Common myeloid progenitor, CD34-positive (primary cell): ENCODE measurements at regions not wholly inside any gene's neighbourhood (a gene's known extent, or its start where the extent isn't known, plus 50 kb on each side); places are given as distances from the start of the nearest gene placed in this dataset.
"Not testable (repeated sequence)": the region's sequence is repeated elsewhere in the genome, so short reads cannot be mapped to it uniquely, and the experiment has no call there.

Source experiments
- CTCF ChIA-PET: fragments of 350-600 bp; sonication (Branson Sonifier 250); formaldehyde crosslinking; loops from one replicate; lab custom pipeline; 2021; ENCODE audit warnings: antibody characterized with exemption; lab: Charles Lee
- POLR2A ChIA-PET: fragments of 350-600 bp; sonication (Branson Sonifier 250); formaldehyde crosslinking; loops from one replicate; lab custom pipeline; 2021; ENCODE audit warnings: antibody characterized with exemption; lab: Charles Lee
- DNase-seq, 3 donors: peaks; one replicate each; pipeline versions ENCODE4 v3.0.0 to v3.0.0-alpha.2; 2013
- H3K27ac ChIP-seq, 2 experiments: 1 replicate in 1 of 2; 2 replicates in 1 of 2; pipeline ENCODE4 v1.7.0; 2013; ENCODE audit warnings: inconsistent platforms in 2 of 2, low read length in 2 of 2, mild to moderate bottlenecking in 2 of 2, low read depth in 1 of 2, moderate library complexity in 1 of 2; ENCODE audit not compliant: severe bottlenecking in 2 of 2, insufficient read depth in 1 of 2, poor library complexity in 1 of 2
- H3K27me3 ChIP-seq, 5 experiments: replicated peaks in 2 of 5; 1 replicate in 3 of 5; 2 replicates in 2 of 5; pipeline versions ENCODE4 v1.6.1 to v1.7.0; 2013; ENCODE audit warnings: low read length in 4 of 5, mild to moderate bottlenecking in 2 of 5, moderate library complexity in 2 of 5, inconsistent platforms in 1 of 5; ENCODE audit not compliant: insufficient read depth in 5 of 5, control insufficient read depth in 4 of 5
- H3K36me3 ChIP-seq, 4 experiments: 1 replicate in 2 of 4; 2 replicates in 2 of 4; pipeline versions ENCODE4 v1.6.1 to v1.7.0; 2013; ENCODE audit warnings: low read length in 3 of 4, control low read depth in 1 of 4, mild to moderate bottlenecking in 1 of 4; ENCODE audit not compliant: control insufficient read depth in 4 of 4, insufficient read depth in 4 of 4
- H3K4me1 ChIP-seq, 4 experiments: 1 replicate in 3 of 4; 2 replicates in 1 of 4; pipeline versions ENCODE4 v1.6.1 to v1.7.1; 2013; ENCODE audit warnings: low read length in 3 of 4, mild to moderate bottlenecking in 3 of 4, control low read depth in 1 of 4, inconsistent platforms in 1 of 4, moderate library complexity in 1 of 4; ENCODE audit not compliant: control insufficient read depth in 4 of 4, insufficient read depth in 4 of 4; ENCODE audit errors: control extremely low read depth in 1 of 4
- H3K4me3 ChIP-seq, 7 experiments: 1 replicate in 4 of 7; 2 replicates in 3 of 7; pipeline versions ENCODE4 v1.5.1 to v1.7.0; 2013; ENCODE audit warnings: mild to moderate bottlenecking in 7 of 7, low read length in 6 of 7, moderate library complexity in 6 of 7, inconsistent platforms in 2 of 7, low read depth in 2 of 7, control low read depth in 1 of 7; ENCODE audit not compliant: insufficient read depth in 4 of 7, control insufficient read depth in 1 of 7; ENCODE audit errors: extremely low read depth in 1 of 7
- H3K9me3 ChIP-seq, 5 experiments: 1 replicate in 4 of 5; 2 replicates in 1 of 5; pipeline versions ENCODE4 v1.6.1 to v1.7.1; 2013; ENCODE audit warnings: low read length in 4 of 5, mild to moderate bottlenecking in 2 of 5, inconsistent platforms in 1 of 5, low read depth in 1 of 5, moderate library complexity in 1 of 5; ENCODE audit not compliant: control insufficient read depth in 4 of 5, insufficient read depth in 2 of 5; ENCODE audit errors: control extremely low read depth in 1 of 5
- WGBS: methylation state at CpG from one replicate; pipeline ENCODE4 v1.1.5; 2013; ENCODE audit not compliant: insufficient coverage; 5-methylcytosine and 5-hydroxymethylcytosine counted together

DNA sequence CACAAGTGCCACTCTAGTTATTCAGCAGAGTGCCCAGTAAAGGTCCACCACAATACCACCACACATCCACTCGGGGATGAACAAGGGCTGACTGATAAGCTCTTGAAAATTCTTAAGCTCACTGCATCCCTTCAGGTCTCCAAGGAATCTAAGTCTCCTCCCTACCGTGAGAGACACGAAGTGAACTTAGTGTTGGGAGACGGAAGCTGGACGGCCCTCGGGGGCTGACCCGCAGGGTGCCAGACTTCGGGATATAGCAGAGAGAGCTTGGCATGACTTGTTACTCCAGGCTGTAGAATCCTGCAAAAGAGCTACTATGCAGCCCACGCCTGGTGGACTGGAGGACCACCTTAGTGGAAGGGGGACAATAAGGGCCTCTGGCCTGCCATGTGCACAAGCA lies 75.1 kb downstream of the LYZL1 start:
- H3K4me3 ChIP-seq, H3K27ac ChIP-seq, H3K4me1 ChIP-seq, DNase-seq, H3K9me3 ChIP-seq, H3K36me3 ChIP-seq, H3K27me3 ChIP-seq: not testable (repeated sequence)
- POLR2A ChIA-PET, result interaction anchor here (0.7 kb wide), 1 partner anchor 178 kb away, joined by 4 read pairs; no protein-coding TSS in a partner anchor
- WGBS, result 98% methylated on average over 7 of the region's 9 CpGs
- CTCF ChIA-PET, result interaction anchor here (1.2 to 1.9 kb wide), 2 partner anchors 10 kb away, joined by 4 to 5 read pairs; no protein-coding TSS in a partner anchor

DNA sequence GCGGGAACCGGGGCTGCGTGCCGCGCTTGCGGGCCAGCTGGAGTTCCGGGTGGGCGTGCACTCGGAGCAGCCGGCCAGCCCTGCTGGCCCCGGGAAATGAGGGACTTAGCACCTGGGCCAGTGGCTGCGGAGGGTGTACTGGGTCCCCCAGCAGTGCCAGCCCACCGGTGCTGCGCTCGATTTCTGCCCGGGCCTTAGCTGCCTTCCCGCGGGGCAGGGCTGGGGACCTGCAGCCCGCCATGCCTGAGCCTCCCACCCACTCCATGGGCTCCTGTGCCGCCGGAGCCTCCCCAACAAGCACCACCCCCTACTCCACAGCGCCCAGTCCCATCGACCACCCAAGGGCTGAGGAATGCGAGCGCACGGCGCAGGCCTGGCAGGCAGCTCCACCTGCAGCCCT lies 77.3 kb downstream of the LYZL1 start:
- DNase-seq, H3K27ac ChIP-seq, H3K4me1 ChIP-seq, CTCF ChIA-PET, POLR2A ChIA-PET, H3K36me3 ChIP-seq, H3K4me3 ChIP-seq, H3K9me3 ChIP-seq: not testable (repeated sequence)
- H3K27me3 ChIP-seq, result peaks cover 0 to 11% (median 2%) of the 10 kb centered on the region in 5 experiments
- WGBS, result 91% methylated on average over 18 of the region's 27 CpGs

DNA sequence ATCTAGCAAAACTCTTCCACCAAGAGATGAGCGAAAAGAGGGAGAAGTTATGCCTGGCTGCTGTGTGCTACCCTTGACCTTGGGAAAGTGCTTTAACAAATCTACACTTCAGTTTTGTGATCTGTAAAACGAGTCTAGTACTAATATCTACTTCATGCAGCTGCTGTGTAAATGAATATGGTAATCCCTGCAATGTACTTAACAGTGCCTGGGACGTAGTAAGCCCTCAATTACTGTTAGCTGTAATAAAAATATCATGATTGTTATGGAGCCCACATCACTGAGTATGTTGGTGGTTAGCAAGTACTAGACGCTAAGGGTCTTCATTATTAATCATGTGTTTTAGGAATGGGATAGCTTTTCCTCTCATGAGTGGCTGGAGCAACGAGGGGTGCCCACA lies 80.5 kb downstream of the LYZL1 start:
- Histone ChIP-seq H3K4me3 (no peak overlapping the region), H3K4me1 (no peaks in the 10 kb centered on the region), H3K27ac (no peak overlapping the region), H3K9me3 (no peaks in the 10 kb centered on the region), H3K27me3 (peaks cover 0 to 11% (median 3%) of the 10 kb centered on the region in 5 experiments), H3K36me3 (no peaks in the 10 kb centered on the region)
- no peak for DNase-seq
- 93% methylated on average over 4 of the region's 5 CpGs for WGBS
- ChIA-PET POLR2A (interaction anchor here (0.6 kb wide), 1 partner anchor 967 kb away, joined by 3 read pairs; no protein-coding TSS in a partner anchor), CTCF (interaction anchor here (1.1 to 2.1 kb wide), 3 partner anchors 10 to 17 kb away, joined by 3 to 10 read pairs (median 3); no protein-coding TSS in a partner anchor)

DNA sequence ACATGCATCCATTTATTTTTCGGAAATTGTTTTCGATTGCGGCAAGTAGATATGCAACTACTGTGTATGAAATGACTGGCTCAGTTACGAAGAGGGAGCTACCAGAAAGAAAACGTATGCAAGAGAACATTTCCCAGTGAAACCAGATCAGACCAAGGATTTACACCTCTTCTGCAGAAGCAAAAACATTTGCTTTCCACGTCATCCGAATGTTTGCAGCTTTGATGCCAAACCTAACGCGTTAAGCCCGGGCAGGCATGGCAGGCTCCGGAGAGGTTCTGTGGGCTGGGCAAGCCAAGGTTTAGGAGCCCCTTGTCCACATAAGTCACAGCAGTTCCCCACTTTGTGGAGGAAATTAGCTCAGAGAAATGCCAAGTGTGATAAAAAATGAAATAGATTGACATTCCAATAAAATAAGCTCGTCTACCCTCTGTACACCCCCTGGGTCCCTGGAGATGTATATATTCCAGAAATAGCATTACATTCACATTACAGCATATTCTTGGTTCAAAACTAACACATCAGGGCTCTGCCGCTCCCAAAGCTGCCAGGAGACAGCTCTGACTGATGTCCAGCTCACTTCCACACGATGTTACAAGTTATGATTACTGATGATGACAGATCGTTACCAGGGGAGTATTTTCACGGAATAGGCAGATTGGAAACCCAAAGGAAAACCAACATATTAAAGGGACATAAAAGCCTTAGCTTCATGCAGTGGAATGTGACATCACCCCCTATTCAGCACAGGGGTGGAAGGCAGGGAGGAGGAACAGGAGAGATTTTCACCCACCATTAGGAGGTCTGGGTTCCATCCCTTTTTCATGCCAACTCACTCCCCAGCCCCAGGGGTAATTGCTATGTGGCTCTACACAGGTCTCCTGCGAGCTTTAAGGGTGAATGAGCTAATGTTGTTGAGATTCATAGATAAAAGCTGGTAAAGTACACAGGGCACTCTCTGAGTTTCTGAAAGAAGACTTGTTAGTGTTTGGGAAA lies 81.5 kb downstream of the LYZL1 start:
- DNase-seq, result no peak
- Histone ChIP-seq H3K27me3 (peaks cover 0 to 11% (median 3%) of the 10 kb centered on the region in 5 experiments), H3K27ac (no peak overlapping the region), H3K36me3 (no peaks in the 10 kb centered on the region), H3K9me3 (no peaks in the 10 kb centered on the region), H3K4me1 (no peaks in the 10 kb centered on the region), H3K4me3 (no peak overlapping the region)
- WGBS, result 93% methylated on average over 15 of the region's 17 CpGs
- ChIA-PET POLR2A (interaction anchor here (0.6 kb wide), 1 partner anchor 968 kb away, joined by 3 read pairs; no protein-coding TSS in a partner anchor), CTCF (interaction anchor here (1.1 to 2.1 kb wide), 4 partner anchors 9 to 16 kb away, joined by 3 to 10 read pairs (median 3); no protein-coding TSS in a partner anchor)

DNA sequence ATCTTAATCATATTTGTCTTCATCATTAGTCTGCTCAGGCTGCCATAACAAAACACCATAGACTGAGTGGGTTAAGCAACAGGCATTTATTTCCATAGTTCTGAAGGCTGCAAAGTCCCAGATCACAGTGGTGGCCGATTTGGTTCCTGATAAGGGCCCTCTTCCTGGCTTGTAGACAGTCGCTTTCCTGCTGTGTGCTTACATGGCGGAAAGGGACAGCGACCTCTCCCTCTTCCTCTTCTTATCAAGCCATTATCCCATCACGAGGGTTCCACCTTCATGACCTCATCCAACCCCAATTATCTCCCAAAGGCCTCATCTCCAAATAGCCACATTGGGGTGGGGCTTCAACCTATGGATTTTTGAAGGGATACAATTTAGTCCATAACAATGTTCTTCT lies 84.0 kb downstream of the LYZL1 start:
- Histone ChIP-seq H3K27ac (no peak overlapping the region), H3K9me3 (no peaks in the 10 kb centered on the region), H3K4me3 (no peak overlapping the region), H3K27me3 (peaks cover 0 to 11% (median 3%) of the 10 kb centered on the region in 5 experiments), H3K4me1 (no peaks in the 10 kb centered on the region), H3K36me3 (no peaks in the 10 kb centered on the region)
- ChIA-PET POLR2A (no interaction called here), CTCF (no interaction called here)
- DNase-seq, result no peak
- 92% methylated on average over 5 of the region's 5 CpGs for WGBS

DNA sequence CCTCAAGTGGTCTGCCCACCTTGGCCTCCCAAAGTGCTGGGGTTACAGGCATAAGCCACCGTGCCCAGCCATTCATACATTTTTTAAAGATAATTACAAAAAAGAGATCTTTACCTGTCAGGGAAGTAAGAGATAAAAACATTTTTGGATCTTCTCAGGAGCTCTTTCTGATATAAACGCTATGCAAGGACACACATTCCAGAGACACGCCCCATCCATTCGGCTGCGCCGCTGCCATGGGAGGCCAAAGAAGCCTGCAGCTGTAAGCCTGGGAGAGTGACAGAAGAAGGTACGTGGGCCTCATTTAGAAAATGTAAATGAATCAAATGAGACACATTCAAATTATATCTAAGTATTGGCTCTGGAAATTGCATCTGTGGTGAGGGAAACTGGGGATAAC lies 85.3 kb downstream of the LYZL1 start:
- no peak for DNase-seq
- Histone ChIP-seq H3K27me3 (peaks cover 0 to 11% (median 3%) of the 10 kb centered on the region in 5 experiments), H3K4me3 (no peak overlapping the region), H3K36me3 (no peaks in the 10 kb centered on the region), H3K27ac (no peak overlapping the region), H3K9me3 (no peaks in the 10 kb centered on the region), H3K4me1 (no peaks in the 10 kb centered on the region)
- ChIA-PET POLR2A (no interaction called here), CTCF (interaction anchor here (1.0 to 1.2 kb wide), 2 partner anchors 10 to 11 kb away, joined by 4 to 5 read pairs; no protein-coding TSS in a partner anchor)
- WGBS, result 100% methylated on average over 2 of the region's 7 CpGs
